A549 (cell line): ENCODE measurements at regions not wholly inside any gene's neighbourhood (a gene's known extent, or its start where the extent isn't known, plus 50 kb on each side); places are given as distances from the start of the nearest gene placed in this dataset.

Source experiments
- ATAC-seq, 2 experiments: fragments of 200-7000 bp in 1 of 2; fragments of >200 bp in 1 of 2; cut with Nextera tagmentation in 1 of 2; cut with Tn5 transposase in 1 of 2; 3 replicates each; pipeline versions ENCODE4 v1.8.0 to v1.9.1; 2018 to 2020; ENCODE audit warnings: mild to moderate bottlenecking in 1 of 2, moderate library complexity in 1 of 2
- CTCF ChIA-PET: fragments of 300-600 bp; sonication (Branson Sonifier 250); formaldehyde crosslinking; extraction: SDS; loops from one replicate; lab custom pipeline; 2021; ENCODE audit warnings: antibody characterized with exemption, inconsistent platforms; lab: Yijun Ruan, JAX
- POLR2A ChIA-PET: fragments of 350-600 bp; formaldehyde crosslinking; extraction: SDS; loops from one replicate; lab custom pipeline; 2021; ENCODE audit warnings: antibody characterized with exemption, inconsistent platforms; lab: Yijun Ruan, JAX
- DNase-seq, 2 experiments: peaks; one replicate each; pipeline versions ENCODE4 v3.0.0 to v3.0.0-alpha.2; 2011 to 2016; ENCODE audit warnings: low read depth in 1 of 2, low spot score in 1 of 2
- FAIRE-seq: peaks from 2 replicates; lab custom pipeline; 2011; peaks lifted over from hg19 to GRCh38; lab: Jason Lieb, UNC
- H3K27ac ChIP-seq, 2 experiments: fragments of >200 bp; sonication (Bioruptor Twin); formaldehyde crosslinking; 3 replicates each; pipeline ENCODE4 v1.5.1; 2016 to 2017
- H3K4me1 ChIP-seq: fragments of >200 bp; sonication (Bioruptor Twin); formaldehyde crosslinking; 3 replicates; pipeline ENCODE4 v1.6.1; 2016
- H3K4me2 ChIP-seq: fragments of >200 bp; sonication (Bioruptor Twin); formaldehyde crosslinking; 3 replicates; pipeline ENCODE4 v1.6.1; 2016
- H3K4me3 ChIP-seq: fragments of >200 bp; sonication (Bioruptor Twin); formaldehyde crosslinking; 3 replicates; pipeline ENCODE4 v1.5.1; 2016
- H3K9me3 ChIP-seq: fragments of >200 bp; sonication (Bioruptor Twin); formaldehyde crosslinking; 3 replicates; pipeline ENCODE4 v1.6.1; 2016
- CEBPB ChIP-seq, 2 experiments: fragments of >200 bp in 1 of 2; sonication (Bioruptor Twin) in 1 of 2; formaldehyde crosslinking in 1 of 2; IDR thresholded peaks; 2 replicates each; pipeline ENCODE4 v1.6.1; 2012 to 2016
- CHD4 ChIP-seq: fragments of 200-600 bp; sonication (generic); IDR thresholded peaks from 2 replicates; pipeline ENCODE4 v1.6.1; 2016; ENCODE audit warnings: antibody characterized with exemption, mild to moderate bottlenecking, borderline replicate concordance
- EHF ChIP-seq: fragments of 250-450 bp; sonication (Bioruptor Pico); IDR thresholded peaks from 2 replicates; pipeline ENCODE4 v1.5.0; 2020; ENCODE audit warnings: mild to moderate bottlenecking
- FOXS1 ChIP-seq: fragments of 250-450 bp; sonication (Bioruptor Pico); IDR thresholded peaks from 2 replicates; pipeline ENCODE4 v1.5.0; 2020; ENCODE audit warnings: mild to moderate bottlenecking, moderate library complexity
- HDAC2 ChIP-seq: fragments of 200-600 bp; sonication (generic); IDR thresholded peaks from 2 replicates; pipeline ENCODE4 v1.6.1; 2016
- HOXA7 ChIP-seq: fragments of 250-450 bp; sonication (Bioruptor Pico); IDR thresholded peaks from 2 replicates; pipeline ENCODE4 v1.5.0; 2020; ENCODE audit warnings: mild to moderate bottlenecking, moderate library complexity
- HOXB13 ChIP-seq: fragments of 250-450 bp; sonication (Bioruptor Pico); IDR thresholded peaks from 2 replicates; pipeline ENCODE4 v1.5.0; 2020; ENCODE audit warnings: low read depth, mild to moderate bottlenecking, moderate library complexity
- HOXB5 ChIP-seq: fragments of 250-450 bp; sonication (Bioruptor Pico); IDR thresholded peaks from 2 replicates; pipeline ENCODE4 v1.5.0; 2020; ENCODE audit warnings: mild to moderate bottlenecking, moderate library complexity
- JUN ChIP-seq, 2 experiments: fragments of >200 bp; sonication (Bioruptor Twin); formaldehyde crosslinking; IDR thresholded peaks; 2 replicates in 1 of 2; 3 replicates in 1 of 2; pipeline ENCODE4 v1.6.1; 2016 to 2017
- KDM1A ChIP-seq: fragments of 200-600 bp; sonication (generic); IDR thresholded peaks from 2 replicates; pipeline ENCODE4 v1.6.1; 2016; ENCODE audit warnings: low read depth, mild to moderate bottlenecking
- MAFK ChIP-seq: fragments of 450-650 bp; IDR thresholded peaks from 2 replicates; pipeline ENCODE4 v1.6.1; 2014; ENCODE audit not compliant: partially characterized antibody
- MAX ChIP-seq: IDR thresholded peaks from 2 replicates; pipeline ENCODE4 v1.6.1; 2012
- MAZ ChIP-seq: fragments of 150-350 bp; IDR thresholded peaks from 2 replicates; pipeline ENCODE4 v1.6.1; 2014; ENCODE audit warnings: antibody characterized with exemption, low read depth, low read length, borderline replicate concordance
- NPAS2 ChIP-seq: fragments of 250-450 bp; sonication (Bioruptor Pico); IDR thresholded peaks from 2 replicates; pipeline ENCODE4 v1.8.0; 2022; ENCODE audit warnings: mild to moderate bottlenecking, moderate library complexity, borderline replicate concordance
- PBX3 ChIP-seq: IDR thresholded peaks from 2 replicates; pipeline ENCODE4 v1.6.1; 2012
- POLR2AphosphoS2 ChIP-seq: conservative IDR thresholded peaks from 2 replicates; pipeline ENCODE4 v1.6.1; 2012; ENCODE audit warnings: low read length, improper control_type of control experiment, inconsistent platforms
- RCOR1 ChIP-seq: fragments of 150-350 bp; IDR thresholded peaks from 2 replicates; pipeline ENCODE4 v1.6.1; 2014; ENCODE audit warnings: antibody characterized with exemption, low read length, low read depth
- RNF2 ChIP-seq: fragments of 200-600 bp; sonication (generic); IDR thresholded peaks from 2 replicates; pipeline ENCODE4 v1.6.1; 2016; ENCODE audit warnings: low read depth, mild to moderate bottlenecking, antibody characterized with exemption, moderate library complexity, borderline replicate concordance
- SREBF2 ChIP-seq: fragments of 450-650 bp; IDR thresholded peaks from 2 replicates; pipeline ENCODE4 v1.6.1; 2014; ENCODE audit warnings: mild to moderate bottlenecking, moderate library complexity
- TFCP2L1 ChIP-seq: fragments of 250-450 bp; sonication (Bioruptor Pico); IDR thresholded peaks from 2 replicates; pipeline ENCODE4 v1.5.0; 2021; ENCODE audit warnings: mild to moderate bottlenecking
- ZC3H11A ChIP-seq: fragments of 450-650 bp; IDR thresholded peaks from 2 replicates; pipeline ENCODE4 v1.6.1; 2014; ENCODE audit warnings: antibody characterized with exemption, mild to moderate bottlenecking
- WGBS: methylation state at CpG from one replicate; pipeline ENCODE4 v1.1.6; 2017; ENCODE audit errors: missing lambda C conversion rate; 5-methylcytosine and 5-hydroxymethylcytosine counted together
- TF ChIP-seq, protein P1 (sequence below): fragments of 250-450 bp; sonication (Bioruptor Pico); IDR thresholded peaks from 2 replicates; pipeline ENCODE4 v1.5.0; 2021; ENCODE audit warnings: mild to moderate bottlenecking, moderate library complexity, borderline replicate concordance
- TF ChIP-seq, protein P2 (sequence below): IDR thresholded peaks from 2 replicates; pipeline ENCODE4 v1.6.1; 2012; ENCODE audit warnings: low read depth, borderline replicate concordance

DNA sequence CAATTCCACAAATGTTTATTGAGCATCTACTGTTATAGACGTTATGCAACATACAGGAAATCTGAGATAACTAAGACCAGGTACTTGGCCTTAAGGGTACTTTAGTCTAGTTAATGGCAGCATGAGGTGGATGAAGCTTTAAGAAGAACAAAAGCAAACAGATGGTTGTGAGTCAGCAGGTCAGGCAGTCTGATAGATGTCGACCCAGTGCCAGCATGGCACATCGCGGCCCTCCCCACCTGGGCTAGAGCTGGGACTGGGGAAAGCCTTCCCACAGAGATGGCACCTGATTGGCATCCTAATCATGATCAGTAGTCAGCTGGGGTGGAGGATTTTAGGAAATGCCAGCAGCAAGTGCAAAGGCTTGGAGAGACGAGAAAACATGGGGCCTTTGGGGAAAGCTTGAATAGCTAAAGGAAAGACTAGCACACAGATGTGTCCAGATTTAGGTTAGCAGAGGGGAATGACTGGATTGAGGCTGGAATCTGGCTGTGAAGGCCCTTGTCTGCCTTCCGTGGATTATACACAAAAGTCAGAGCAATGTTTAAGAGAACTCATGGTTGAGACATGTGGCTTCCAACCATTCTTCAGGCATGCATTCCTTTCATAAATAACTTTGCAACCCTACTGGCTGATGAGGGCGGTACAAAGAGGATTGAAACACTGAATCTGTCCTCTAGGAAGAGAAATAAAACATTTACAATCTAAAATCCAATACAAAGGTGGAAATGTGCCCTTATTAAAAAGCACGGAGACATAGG lies 395.4 kb upstream of the WWC1 start:
- CTCF ChIA-PET = interaction anchor here (1.3 kb wide), 1 partner anchor 29 kb away, joined by 4 read pairs; no protein-coding TSS in a partner anchor
- Histone ChIP-seq H3K9me3 (no peaks in the 10 kb centered on the region; the same call in 2 of the 3 replicates), H3K4me1 (no peaks in the 10 kb centered on the region), H3K4me3 (no peak overlapping the region), H3K4me2 (no peak overlapping the region), H3K27ac (no peak overlapping the region)
- ATAC-seq = no peak
- FAIRE-seq = no peak
- WGBS = 30% methylated on average over 8 of the region's 8 CpGs
- no peak for DNase-seq
- TF ChIP-seq CEBPB (IDR thresholded peaks at IDR 0.05) (no peak), KDM1A (no peak), MAFK (no peak), NPAS2 (CRISPR knock-in tag) (no peak), EHF (no peak)
- POLR2A ChIA-PET = no interaction called here

GRCh38 chr5:167896814-167897213 lies 394.6 kb upstream of the WWC1 start:
- Histone ChIP-seq H3K27ac (no peak overlapping the region), H3K4me3 (no peak overlapping the region), H3K4me1 (no peaks in the 10 kb centered on the region), H3K4me2 (no peak overlapping the region), H3K9me3 (no peaks in the 10 kb centered on the region; the same call in 2 of the 3 replicates)
- POLR2A ChIA-PET = no interaction called here
- FAIRE-seq (no peak), DNase-seq (no peak), ATAC-seq (no peak)
- CTCF ChIA-PET = interaction anchor here (1.3 kb wide), 1 partner anchor 28 kb away, joined by 4 read pairs; no protein-coding TSS in a partner anchor
- no peak for TF ChIP-seq ZC3H11A
- TF ChIP-seq CEBPB (IDR thresholded peaks at IDR 0.05) = no peak
- no peak for TF ChIP-seq SREBF2
- TF ChIP-seq, protein P1, sequence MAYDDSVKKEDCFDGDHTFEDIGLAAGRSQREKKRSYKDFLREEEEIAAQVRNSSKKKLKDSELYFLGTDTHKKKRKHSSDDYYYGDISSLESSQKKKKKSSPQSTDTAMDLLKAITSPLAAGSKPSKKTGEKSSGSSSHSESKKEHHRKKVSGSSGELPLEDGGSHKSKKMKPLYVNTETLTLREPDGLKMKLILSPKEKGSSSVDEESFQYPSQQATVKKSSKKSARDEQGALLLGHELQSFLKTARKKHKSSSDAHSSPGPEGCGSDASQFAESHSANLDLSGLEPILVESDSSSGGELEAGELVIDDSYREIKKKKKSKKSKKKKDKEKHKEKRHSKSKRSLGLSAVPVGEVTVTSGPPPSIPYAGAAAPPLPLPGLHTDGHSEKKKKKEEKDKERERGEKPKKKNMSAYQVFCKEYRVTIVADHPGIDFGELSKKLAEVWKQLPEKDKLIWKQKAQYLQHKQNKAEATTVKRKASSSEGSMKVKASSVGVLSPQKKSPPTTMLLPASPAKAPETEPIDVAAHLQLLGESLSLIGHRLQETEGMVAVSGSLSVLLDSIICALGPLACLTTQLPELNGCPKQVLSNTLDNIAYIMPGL (CRISPR knock-in tag) = no peak
- TF ChIP-seq FOXS1 (CRISPR knock-in tag) = no peak
- TF ChIP-seq HOXB5 (CRISPR knock-in tag) = no peak
- TF ChIP-seq MAZ = no peak
- 5% methylated on average over 10 of the region's 10 CpGs for WGBS

- Histone ChIP-seq H3K4me2 (no peak overlapping the region), H3K4me3 (no peak overlapping the region), H3K27ac (no peak overlapping the region), H3K9me3 (no peaks in the 10 kb centered on the region; the same call in 2 of the 3 replicates), H3K4me1 (no peaks in the 10 kb centered on the region)
- TF ChIP-seq POLR2AphosphoS2 = no peak
- TF ChIP-seq HOXA7 (CRISPR knock-in tag) = no peak
- TF ChIP-seq, protein P1 (CRISPR knock-in tag) = no peak
- TF ChIP-seq HDAC2 = no peak
- TF ChIP-seq CHD4 = no peak
- TF ChIP-seq HOXB13 (CRISPR knock-in tag) = no peak
- no peak for TF ChIP-seq SREBF2
- no peak for TF ChIP-seq TFCP2L1 (CRISPR knock-in tag)
- TF ChIP-seq JUN (IDR thresholded peaks at IDR 0.05) = no peak
- TF ChIP-seq, protein P2, sequence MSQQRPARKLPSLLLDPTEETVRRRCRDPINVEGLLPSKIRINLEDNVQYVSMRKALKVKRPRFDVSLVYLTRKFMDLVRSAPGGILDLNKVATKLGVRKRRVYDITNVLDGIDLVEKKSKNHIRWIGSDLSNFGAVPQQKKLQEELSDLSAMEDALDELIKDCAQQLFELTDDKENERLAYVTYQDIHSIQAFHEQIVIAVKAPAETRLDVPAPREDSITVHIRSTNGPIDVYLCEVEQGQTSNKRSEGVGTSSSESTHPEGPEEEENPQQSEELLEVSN = no peak
- no peak for TF ChIP-seq MAX
- TF ChIP-seq MAZ = no peak
- no peak for TF ChIP-seq HOXB5 (CRISPR knock-in tag)
- TF ChIP-seq MAFK = no peak
- no peak for TF ChIP-seq FOXS1 (CRISPR knock-in tag)
- TF ChIP-seq RNF2 = no peak
- TF ChIP-seq PBX3 = no peak
- no peak for TF ChIP-seq RCOR1
- WGBS = 4% methylated on average over 1 of the region's 1 CpG
- ATAC-seq = no peak
- CTCF ChIA-PET = interaction anchor here (1.1 to 1.3 kb wide), 2 partner anchors 27 to 322 kb away, joined by 4 read pairs; no protein-coding TSS in a partner anchor
- FAIRE-seq = no peak
- no peak for DNase-seq
- POLR2A ChIA-PET = no interaction called here
Observed at GRCh38 chr5:167897371-167897770, 394.1 kb upstream of the WWC1 start.
